Kidney (tissue), 13 donors: ENCODE measurements at regions not wholly inside any gene's neighbourhood (a gene's known extent, or its start where the extent isn't known, plus 50 kb on each side); places are given as distances from the start of the nearest gene placed in this dataset.

ENCODE experiments used
- DNase-seq, 5 donors: peaks; one replicate each; pipeline ENCODE4 v3.0.0-alpha.2; 2013 to 2020
- FAIRE-seq: peaks from 2 replicates; lab custom pipeline; 2012; peaks lifted over from hg19 to GRCh38; lab: Jason Lieb, UNC
- H3K27ac ChIP-seq, 2 donors: one replicate each; pipeline ENCODE4 v1.7.0; 2013; ENCODE audit warnings: low read depth in 2 of 2, low read length in 2 of 2, inconsistent platforms in 1 of 2
- H3K27me3 ChIP-seq: one replicate; pipeline ENCODE4 v1.7.1; 2013; ENCODE audit warnings: low read length, inconsistent platforms; ENCODE audit not compliant: control insufficient read depth, insufficient read depth
- H3K36me3 ChIP-seq, 3 donors: one replicate each; pipeline versions ENCODE4 v1.7.0 to v1.7.1; 2013; ENCODE audit warnings: low read length in 3 of 3, control low read depth in 1 of 3, inconsistent platforms in 1 of 3; ENCODE audit not compliant: insufficient read depth in 3 of 3, control insufficient read depth in 2 of 3
- H3K4me1 ChIP-seq, 3 donors: one replicate each; pipeline versions ENCODE4 v1.7.0 to v1.7.1; 2013; ENCODE audit warnings: low read length in 3 of 3, inconsistent platforms in 1 of 3, low read depth in 1 of 3; ENCODE audit not compliant: control insufficient read depth in 2 of 3, insufficient read depth in 2 of 3
- H3K4me3 ChIP-seq, 3 donors: one replicate each; pipeline versions ENCODE4 v1.7.0 to v1.8.1; 2013; ENCODE audit warnings: low read length in 3 of 3, control low read depth in 1 of 3, inconsistent platforms in 1 of 3
- H3K9ac ChIP-seq, 3 donors: one replicate each; pipeline versions ENCODE4 v1.7.0 to v1.7.1; 2013; ENCODE audit warnings: low read length in 3 of 3, control low read depth in 1 of 3, inconsistent platforms in 1 of 3
- H3K9me3 ChIP-seq, 3 donors: one replicate each; pipeline versions ENCODE4 v1.7.0 to v1.7.1; 2013; ENCODE audit warnings: low read length in 3 of 3, control low read depth in 1 of 3, inconsistent platforms in 1 of 3; ENCODE audit not compliant: control insufficient read depth in 2 of 3, insufficient read depth in 1 of 3
- intact Hi-C: fragments of 100-400 bp; cut with DNase I; formaldehyde crosslinking; loops from one replicate; pipeline ENCODE4 v1.11.1; 2022
- TF ChIP-seq, protein P1 (sequence below): IDR thresholded peaks from 3 replicates; pipeline ENCODE4 v1.5.1; 2012; ENCODE audit warnings: mild to moderate bottlenecking, moderate library complexity, borderline replicate concordance; ENCODE audit not compliant: insufficient read depth; ENCODE audit errors: extremely low read depth
- donor health status: control.
- donor health status: control.
- donor health status: control.
- donor health status: control.
- donor health status: control.
- donor health status: DM: yes; HTN: yes; CAD: no.
- donor health status: Normal renal cell carcinoma (clear cell type).

DNA sequence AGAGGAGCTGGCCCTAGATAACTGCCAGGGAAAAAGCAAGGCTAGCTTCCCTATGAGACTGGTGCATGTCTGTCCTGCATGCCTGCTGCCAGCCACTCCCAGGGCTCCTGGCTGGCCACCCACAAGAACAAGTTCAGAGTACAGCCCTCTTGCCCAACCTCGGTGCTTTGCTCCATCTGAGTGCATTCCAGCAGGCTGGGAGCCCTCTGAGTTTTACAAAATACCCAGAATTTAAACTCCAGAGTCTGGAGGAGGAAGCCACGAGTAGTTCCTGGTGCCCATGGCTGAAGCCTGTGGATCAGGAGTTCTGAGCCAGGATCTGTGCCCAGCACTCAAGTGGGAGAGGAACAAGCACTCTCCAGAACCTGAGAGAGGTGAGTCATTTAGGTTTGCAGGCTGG, 111.6 kb downstream of the MAGEE2 start:
- DNase-seq (no peak), FAIRE-seq (no peak)
- intact Hi-C loops: no loop called here
- H3K27ac ChIP-seq: no peak overlapping the region
- H3K27me3 ChIP-seq: no peaks in the 10 kb centered on the region
- no peak overlapping the region for H3K4me3 ChIP-seq
- TF ChIP-seq, protein P1, sequence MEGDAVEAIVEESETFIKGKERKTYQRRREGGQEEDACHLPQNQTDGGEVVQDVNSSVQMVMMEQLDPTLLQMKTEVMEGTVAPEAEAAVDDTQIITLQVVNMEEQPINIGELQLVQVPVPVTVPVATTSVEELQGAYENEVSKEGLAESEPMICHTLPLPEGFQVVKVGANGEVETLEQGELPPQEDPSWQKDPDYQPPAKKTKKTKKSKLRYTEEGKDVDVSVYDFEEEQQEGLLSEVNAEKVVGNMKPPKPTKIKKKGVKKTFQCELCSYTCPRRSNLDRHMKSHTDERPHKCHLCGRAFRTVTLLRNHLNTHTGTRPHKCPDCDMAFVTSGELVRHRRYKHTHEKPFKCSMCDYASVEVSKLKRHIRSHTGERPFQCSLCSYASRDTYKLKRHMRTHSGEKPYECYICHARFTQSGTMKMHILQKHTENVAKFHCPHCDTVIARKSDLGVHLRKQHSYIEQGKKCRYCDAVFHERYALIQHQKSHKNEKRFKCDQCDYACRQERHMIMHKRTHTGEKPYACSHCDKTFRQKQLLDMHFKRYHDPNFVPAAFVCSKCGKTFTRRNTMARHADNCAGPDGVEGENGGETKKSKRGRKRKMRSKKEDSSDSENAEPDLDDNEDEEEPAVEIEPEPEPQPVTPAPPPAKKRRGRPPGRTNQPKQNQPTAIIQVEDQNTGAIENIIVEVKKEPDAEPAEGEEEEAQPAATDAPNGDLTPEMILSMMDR: no peak
- no peaks in the 10 kb centered on the region for H3K4me1 ChIP-seq
- no peaks in the 10 kb centered on the region for H3K9me3 ChIP-seq
- no peak overlapping the region for H3K9ac ChIP-seq
- H3K36me3 ChIP-seq: no peaks in the 10 kb centered on the region

DNA sequence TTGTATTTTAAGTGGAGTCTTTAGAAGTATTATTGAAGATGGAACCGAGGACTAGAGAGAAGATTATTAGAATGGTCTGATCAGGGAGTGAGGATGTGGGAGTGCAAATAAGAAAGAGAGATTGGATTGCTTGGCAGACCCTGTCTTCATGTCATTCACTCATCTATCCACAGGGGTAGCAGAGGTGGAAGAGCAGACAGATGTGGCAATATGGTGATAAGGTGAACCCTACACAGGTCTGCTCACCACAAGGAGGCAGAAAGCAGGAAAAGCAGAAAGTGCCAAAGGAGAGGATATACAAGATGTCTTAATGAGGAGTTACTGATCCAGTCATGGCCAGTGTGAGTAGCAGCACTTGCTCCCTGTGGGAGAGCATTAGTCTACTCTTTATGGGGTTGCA, 129.4 kb downstream of the MAGEE2 start:
- no peaks in the 10 kb centered on the region for H3K4me1 ChIP-seq
- no peaks in the 10 kb centered on the region for H3K27me3 ChIP-seq
- DNase-seq: no peak
- intact Hi-C loops: no loop called here
- H3K9me3 ChIP-seq: no peaks in the 10 kb centered on the region
- no peak overlapping the region for H3K4me3 ChIP-seq
- H3K27ac ChIP-seq: no peak overlapping the region
- H3K36me3 ChIP-seq: no peaks in the 10 kb centered on the region
- no peak overlapping the region for H3K9ac ChIP-seq
- FAIRE-seq: no peak
- TF ChIP-seq, protein P1: no peak

DNA sequence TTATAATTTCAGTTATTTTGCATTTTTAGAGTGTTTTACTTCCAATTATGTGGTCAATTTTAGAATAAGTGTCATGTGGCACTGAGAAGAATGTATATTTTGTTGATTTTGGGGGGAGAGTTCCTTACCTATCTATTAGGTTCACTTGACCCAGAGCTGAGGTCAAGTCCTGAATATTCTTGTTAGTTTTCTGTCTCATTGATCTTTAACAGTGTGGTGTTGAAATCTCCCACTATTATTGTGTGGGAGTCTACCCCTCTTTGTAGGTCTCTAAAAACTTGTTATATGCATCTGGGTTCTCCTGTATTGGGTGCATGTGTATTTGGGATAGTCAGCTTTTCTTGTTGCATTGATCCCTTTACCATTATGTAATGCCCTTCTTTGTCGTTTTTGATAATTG, 127.0 kb upstream of the ZDHHC15 start:
- intact Hi-C loops: no loop called here
- FAIRE-seq: no peak

More for the DNA sequence above, 127.0 kb upstream of the ZDHHC15 start:
- Histone ChIP-seq H3K4me1 (no peaks in the 10 kb centered on the region), H3K9me3 (peaks cover 0 to 3% (median 0%) of the 10 kb centered on the region in 3 donors), H3K4me3 (no peak overlapping the region), H3K27me3 (no peaks in the 10 kb centered on the region), H3K36me3 (no peaks in the 10 kb centered on the region), H3K9ac (no peak overlapping the region), H3K27ac (no peak overlapping the region)
- no peak for DNase-seq
- TF ChIP-seq, protein P1: no peak
